ENCODE measurements at regions not wholly inside any gene's neighbourhood (a gene's known extent, or its start where the extent isn't known, plus 50 kb on each side); places are given as distances from the start of the nearest gene placed in this dataset.

- H3K36me3 Mint-ChIP-seq (ENCODE audit: insufficient read depth, unreplicated experiment) = no peaks in the 10 kb centered on the region
- BruUV-seq (replicated peaks) = no TSS peak
Observed at GRCh38 chr4:18859468-18859867, 837.9 kb upstream of the LCORL start.

DNA sequence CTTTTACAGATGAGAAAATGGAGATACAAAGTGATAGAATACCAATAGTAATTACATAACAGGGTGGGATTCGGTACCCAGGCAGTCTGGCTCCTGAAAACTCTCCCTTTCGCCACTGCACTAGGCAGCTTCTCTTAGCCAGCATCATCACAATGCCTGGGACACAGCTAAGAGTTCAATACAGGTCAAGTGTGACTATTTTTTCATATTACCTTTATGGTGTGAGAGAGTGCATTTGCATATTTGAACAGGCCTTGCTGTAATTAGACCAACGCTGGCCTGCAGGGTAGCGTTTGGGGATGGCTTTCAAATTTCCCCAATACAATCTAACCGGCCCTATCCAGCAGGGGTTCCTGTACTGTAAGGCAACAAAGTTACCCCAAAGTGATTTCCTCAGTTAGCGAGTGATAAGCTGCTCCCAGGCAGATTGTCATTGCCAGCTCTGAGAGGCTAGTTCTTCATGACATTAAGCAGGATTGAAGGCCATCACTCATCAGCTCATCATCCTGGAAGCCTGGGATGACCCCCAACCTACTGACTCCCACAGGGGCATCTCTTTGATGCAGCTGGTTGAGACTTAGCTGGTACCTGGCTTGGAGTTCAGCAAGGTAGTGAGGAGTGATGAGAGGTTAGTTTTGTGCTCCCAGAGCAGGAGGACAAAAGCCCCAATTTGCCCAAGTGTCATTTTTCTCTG lies 836.8 kb upstream of the LCORL start:
- Mint-ChIP-seq H3K4me1 (ENCODE audit: low read depth, unreplicated experiment) (peaks cover 6% of the 10 kb centered on the region), H3K27ac (ENCODE audit: unreplicated experiment) (no peak overlapping the region), H3K36me3 (ENCODE audit: insufficient read depth, unreplicated experiment) (no peaks in the 10 kb centered on the region), H3K9me3 (ENCODE audit: unreplicated experiment) (peaks cover 16% of the 10 kb centered on the region), H3K27me3 (ENCODE audit: insufficient read depth, unreplicated experiment) (no peaks in the 10 kb centered on the region), H3K4me3 (ENCODE audit: unreplicated experiment) (no peak overlapping the region)
- TF ChIP-seq, protein P1, sequence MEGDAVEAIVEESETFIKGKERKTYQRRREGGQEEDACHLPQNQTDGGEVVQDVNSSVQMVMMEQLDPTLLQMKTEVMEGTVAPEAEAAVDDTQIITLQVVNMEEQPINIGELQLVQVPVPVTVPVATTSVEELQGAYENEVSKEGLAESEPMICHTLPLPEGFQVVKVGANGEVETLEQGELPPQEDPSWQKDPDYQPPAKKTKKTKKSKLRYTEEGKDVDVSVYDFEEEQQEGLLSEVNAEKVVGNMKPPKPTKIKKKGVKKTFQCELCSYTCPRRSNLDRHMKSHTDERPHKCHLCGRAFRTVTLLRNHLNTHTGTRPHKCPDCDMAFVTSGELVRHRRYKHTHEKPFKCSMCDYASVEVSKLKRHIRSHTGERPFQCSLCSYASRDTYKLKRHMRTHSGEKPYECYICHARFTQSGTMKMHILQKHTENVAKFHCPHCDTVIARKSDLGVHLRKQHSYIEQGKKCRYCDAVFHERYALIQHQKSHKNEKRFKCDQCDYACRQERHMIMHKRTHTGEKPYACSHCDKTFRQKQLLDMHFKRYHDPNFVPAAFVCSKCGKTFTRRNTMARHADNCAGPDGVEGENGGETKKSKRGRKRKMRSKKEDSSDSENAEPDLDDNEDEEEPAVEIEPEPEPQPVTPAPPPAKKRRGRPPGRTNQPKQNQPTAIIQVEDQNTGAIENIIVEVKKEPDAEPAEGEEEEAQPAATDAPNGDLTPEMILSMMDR (IDR thresholded peaks at IDR 0.05; ENCODE audit: insufficient read depth in 1 of 2, low read depth in 1 of 2, low read length in 1 of 2, severe bottlenecking in 1 of 2, unreplicated experiment in 1 of 2) = no peak
- no peak overlapping the region for H3K4me3 ChIP-seq (ENCODE audit: low read depth, low read length)
- BruUV-seq (replicated peaks) = no TSS peak
- H3K27me3 ChIP-seq (replicated peaks; ENCODE audit: control insufficient read depth, insufficient read depth, low read length) = no peaks in the 10 kb centered on the region
- intact Hi-C loops (cut with micrococcal nuclease; ENCODE audit: unreplicated experiment) = no loop called here
- ChIA-PET POLR2A (no interaction called here), CTCF (no interaction called here)
- no peak for DNase-seq
- no peaks in the 10 kb centered on the region for H3K36me3 ChIP-seq (ENCODE audit: control insufficient read depth, insufficient read depth, low read length)
- no peaks in the 10 kb centered on the region for H3K4me1 ChIP-seq
- H3K9me3 ChIP-seq = no peaks in the 10 kb centered on the region

More at GRCh38 chr4:18859468-18859867, 837.9 kb upstream of the LCORL start:
- Mint-ChIP-seq H3K4me3 (ENCODE audit: unreplicated experiment) (no peak overlapping the region), H3K4me1 (ENCODE audit: low read depth, unreplicated experiment) (peaks cover 6% of the 10 kb centered on the region), H3K27me3 (ENCODE audit: insufficient read depth, unreplicated experiment) (no peaks in the 10 kb centered on the region), H3K27ac (ENCODE audit: unreplicated experiment) (no peak overlapping the region), H3K9me3 (ENCODE audit: unreplicated experiment) (peaks cover 23% of the 10 kb centered on the region)
- H3K27me3 ChIP-seq (replicated peaks; ENCODE audit: control insufficient read depth, insufficient read depth, low read length) = no peaks in the 10 kb centered on the region
- H3K4me3 ChIP-seq (ENCODE audit: low read depth, low read length) = no peak overlapping the region
- H3K9me3 ChIP-seq = no peaks in the 10 kb centered on the region
- no peaks in the 10 kb centered on the region for H3K36me3 ChIP-seq (ENCODE audit: control insufficient read depth, insufficient read depth, low read length)
- intact Hi-C loops (cut with micrococcal nuclease; ENCODE audit: unreplicated experiment) = no loop called here
- TF ChIP-seq, protein P1 (IDR thresholded peaks at IDR 0.05; ENCODE audit: insufficient read depth in 1 of 2, low read depth in 1 of 2, low read length in 1 of 2, severe bottlenecking in 1 of 2, unreplicated experiment in 1 of 2) = no peak
- CTCF ChIA-PET = no interaction called here
- no peaks in the 10 kb centered on the region for H3K4me1 ChIP-seq
- no peak for DNase-seq
- POLR2A ChIA-PET = no interaction called here

- TF ChIP-seq, protein P1 (IDR thresholded peaks at IDR 0.05; ENCODE audit: insufficient read depth in 1 of 2, low read depth in 1 of 2, low read length in 1 of 2, severe bottlenecking in 1 of 2, unreplicated experiment in 1 of 2) = no peak
- Histone ChIP-seq H3K4me1 (no peaks in the 10 kb centered on the region), H3K9me3 (no peaks in the 10 kb centered on the region), H3K4me3 (ENCODE audit: low read depth, low read length) (no peak overlapping the region), H3K27me3 (replicated peaks; ENCODE audit: control insufficient read depth, insufficient read depth, low read length) (no peaks in the 10 kb centered on the region), H3K36me3 (ENCODE audit: control insufficient read depth, insufficient read depth, low read length) (no peaks in the 10 kb centered on the region)
- peaks cover 24% of the 10 kb centered on the region for H3K9me3 Mint-ChIP-seq (ENCODE audit: unreplicated experiment)
- DNase-seq = no peak
- POLR2A ChIA-PET = no interaction called here
- H3K36me3 Mint-ChIP-seq (ENCODE audit: insufficient read depth, unreplicated experiment) = no peaks in the 10 kb centered on the region
- intact Hi-C loops (cut with micrococcal nuclease; ENCODE audit: unreplicated experiment) = no loop called here
- H3K4me1 Mint-ChIP-seq (ENCODE audit: low read depth, unreplicated experiment) = no peaks in the 10 kb centered on the region
- CTCF ChIA-PET = no interaction called here
- H3K27me3 Mint-ChIP-seq (ENCODE audit: insufficient read depth, unreplicated experiment) = no peaks in the 10 kb centered on the region
- H3K27ac Mint-ChIP-seq (ENCODE audit: unreplicated experiment) = no peak overlapping the region
- H3K4me3 Mint-ChIP-seq (ENCODE audit: unreplicated experiment) = no peak overlapping the region
- BruUV-seq (replicated peaks) = no TSS peak
Observed at GRCh38 chr4:18850867-18851266, 829.3 kb upstream of the LCORL start.

Measured in Caco-2 (cell line).